PC-3 (cell line): ENCODE measurements at regions not wholly inside any gene's neighbourhood (a gene's known extent, or its start where the extent isn't known, plus 50 kb on each side); places are given as distances from the start of the nearest gene placed in this dataset.

Experiments used
- ATAC-seq: fragments of 200-7000 bp; cut with Tn5 transposase; 2 replicates; pipeline ENCODE4 v1.9.1; 2020; ENCODE audit warnings: mild to moderate bottlenecking, moderate library complexity
- BruUV-seq: library from RNA; stranded (reverse); fragments of 400-500 nt; replicated peaks from 2 replicates; lab custom pipeline; 2021; lab: Mats Ljungman, UMichigan
- CTCF ChIA-PET: fragments of 300-600 bp; sonication (Branson Sonifier 250); formaldehyde crosslinking; loops from one replicate; lab custom pipeline; 2022; ENCODE audit warnings: antibody characterized with exemption; lab: Charles Lee
- POLR2A ChIA-PET: fragments of 300-600 bp; sonication (Branson Sonifier 250); formaldehyde crosslinking; loops from one replicate; lab custom pipeline; 2022; ENCODE audit warnings: antibody characterized with exemption; ENCODE audit not compliant: unreplicated experiment; lab: Charles Lee
- DNase-seq: peaks from one replicate; pipeline ENCODE4 v3.0.0-alpha.2; 2015
- H2AFZ ChIP-seq: fragments of 300-600 bp; sonication (generic); 2 replicates; pipeline ENCODE4 v1.6.0; 2016; ENCODE audit warnings: antibody characterized with exemption, low read length
- H3F3A ChIP-seq: fragments of 300-600 bp; sonication (generic); one replicate; pipeline ENCODE4 v1.6.0; 2017; ENCODE audit warnings: antibody characterized with exemption, low read length, control low read depth, mild to moderate bottlenecking; ENCODE audit not compliant: unreplicated experiment
- H3K27ac ChIP-seq: fragments of 300-600 bp; sonication (generic); 2 replicates; pipeline ENCODE4 v1.5.1; 2016; ENCODE audit warnings: mild to moderate bottlenecking, low read length
- H3K27me3 ChIP-seq: fragments of 300-600 bp; sonication (generic); 2 replicates; pipeline ENCODE4 v1.6.1; 2016; ENCODE audit warnings: low read length, mixed read lengths
- H3K36me3 ChIP-seq: fragments of 300-600 bp; sonication (generic); 2 replicates; pipeline ENCODE4 v1.6.1; 2016; ENCODE audit warnings: low read depth, mixed run types, low read length, mixed read lengths
- H3K4me1 ChIP-seq: fragments of 300-600 bp; sonication (generic); 2 replicates; pipeline ENCODE4 v1.5.1; 2016; ENCODE audit warnings: low read length; ENCODE audit not compliant: insufficient read depth
- H3K4me2 ChIP-seq: fragments of 300-600 bp; sonication (generic); 2 replicates; pipeline ENCODE4 v1.6.0; 2016; ENCODE audit warnings: low read length
- H3K4me3 ChIP-seq: fragments of 300-600 bp; sonication (generic); 2 replicates; pipeline ENCODE4 v1.5.1; 2016; ENCODE audit warnings: mild to moderate bottlenecking, low read length, mixed read lengths
- H3K79me2 ChIP-seq: fragments of 300-600 bp; sonication (generic); 2 replicates; pipeline ENCODE4 v1.6.1; 2017; ENCODE audit warnings: low read length, mixed read lengths
- H3K9ac ChIP-seq: fragments of 300-600 bp; sonication (generic); 2 replicates; pipeline ENCODE4 v1.6.0; 2016; ENCODE audit warnings: mild to moderate bottlenecking, low read length
- H3K9me2 ChIP-seq: fragments of 300-600 bp; sonication (generic); replicated peaks from 2 replicates; pipeline ENCODE4 v1.6.1; 2016; ENCODE audit warnings: mixed run types, low read length, mixed read lengths
- H3K9me3 ChIP-seq: fragments of 300-600 bp; sonication (generic); 2 replicates; pipeline ENCODE4 v1.6.1; 2016; ENCODE audit warnings: low read length, mixed read lengths
- H4K20me1 ChIP-seq: fragments of 300-600 bp; sonication (generic); 2 replicates; pipeline ENCODE4 v1.6.1; 2016; ENCODE audit warnings: low read length, mixed read lengths
- EZH2 ChIP-seq: fragments of 300-600 bp; sonication (generic); IDR thresholded peaks from one replicate; pipeline ENCODE4 v1.6.1; 2017; ENCODE audit warnings: antibody characterized with exemption, mild to moderate bottlenecking, low read length; ENCODE audit not compliant: unreplicated experiment
- EZH2phosphoT487 ChIP-seq: fragments of 300-600 bp; sonication (generic); IDR thresholded peaks from 2 replicates; pipeline ENCODE4 v1.6.1; 2018; ENCODE audit warnings: mild to moderate bottlenecking, antibody characterized with exemption, low read length, borderline replicate concordance
- intact Hi-C: fragments of 100-400 bp; cut with micrococcal nuclease; formaldehyde crosslinking; loops from 2 replicates; pipeline ENCODE4 v1.9.0; 2023
- TF ChIP-seq, protein P1 (sequence below): fragments of 300-600 bp; sonication (generic); conservative IDR thresholded peaks from 2 replicates; pipeline ENCODE4 v1.5.1; 2017; ENCODE audit warnings: antibody characterized with exemption, low read depth, mild to moderate bottlenecking, low read length

DNA sequence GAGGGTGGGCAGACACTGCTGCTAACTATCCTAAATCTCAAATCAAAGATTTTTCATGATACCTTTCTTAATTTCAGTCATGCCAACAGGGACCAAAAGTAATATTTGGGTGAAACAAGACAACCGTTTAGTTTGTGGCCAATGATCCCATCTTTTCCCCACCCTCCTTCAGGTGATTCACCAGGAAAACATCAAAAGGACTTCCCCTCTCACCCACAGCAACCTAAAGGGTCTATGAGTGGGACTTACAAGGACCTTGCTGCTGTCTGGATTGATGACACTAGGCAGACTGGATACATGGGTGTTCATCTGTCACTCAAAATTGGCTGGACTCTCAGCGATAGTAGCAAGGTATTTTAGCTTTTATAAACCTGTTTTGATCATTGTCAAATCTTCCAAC, 62.0 kb upstream of the ZC3H12C start:
- peak; percentile 37 for DNase-seq

DNA sequence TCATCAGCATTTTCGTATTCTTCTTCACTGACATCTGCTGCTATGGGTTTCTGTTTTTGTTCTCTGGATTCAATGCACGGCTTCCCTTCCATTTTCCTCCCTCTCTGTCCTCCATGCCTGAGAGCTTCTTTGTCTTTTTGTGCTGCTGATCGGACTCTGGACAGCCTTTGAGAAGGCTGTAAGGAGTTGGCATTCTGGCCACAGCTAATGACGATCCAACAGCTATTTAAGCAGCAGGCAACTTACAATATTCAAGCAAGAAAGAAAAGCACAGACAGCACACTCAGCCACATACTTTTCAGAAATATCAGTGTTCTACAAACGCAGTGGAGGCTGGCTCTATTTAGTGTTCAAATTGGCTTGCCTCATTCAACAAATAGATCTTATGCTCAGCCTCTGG, 60.9 kb upstream of the ZC3H12C start:
- POLR2A ChIA-PET, result interaction anchor here (0.5 kb wide), 1 partner anchor 1944 kb away, joined by 7 read pairs; no protein-coding TSS in a partner anchor
- no peak overlapping the region for H2AFZ ChIP-seq

More for the DNA sequence above, 62.0 kb upstream of the ZC3H12C start:
- Histone ChIP-seq H2AFZ (peak overlapping the region; percentile 24; the same call in 1 of the 2 replicates), H3K36me3 (no peaks in the 10 kb centered on the region), H3K27me3 (no peaks in the 10 kb centered on the region), H4K20me1 (no peaks in the 10 kb centered on the region), H3K4me2 (peak overlapping the region; percentile 17; the same call in 1 of the 2 replicates), H3K9ac (no peak overlapping the region), H3K79me2 (no peaks in the 10 kb centered on the region), H3K27ac (no peak overlapping the region), H3K9me2 (no peaks in the 10 kb centered on the region), H3K4me1 (peaks cover 8% of the 10 kb centered on the region), H3F3A (no peaks in the 10 kb centered on the region), H3K4me3 (no peak overlapping the region), H3K9me3 (no peaks in the 10 kb centered on the region)
- intact Hi-C loops, result no loop called here
- CTCF ChIA-PET, result no interaction called here
- no peak for ATAC-seq
- no peak for TF ChIP-seq EZH2phosphoT487
- TF ChIP-seq EZH2, result no peak
- TF ChIP-seq, protein P1, sequence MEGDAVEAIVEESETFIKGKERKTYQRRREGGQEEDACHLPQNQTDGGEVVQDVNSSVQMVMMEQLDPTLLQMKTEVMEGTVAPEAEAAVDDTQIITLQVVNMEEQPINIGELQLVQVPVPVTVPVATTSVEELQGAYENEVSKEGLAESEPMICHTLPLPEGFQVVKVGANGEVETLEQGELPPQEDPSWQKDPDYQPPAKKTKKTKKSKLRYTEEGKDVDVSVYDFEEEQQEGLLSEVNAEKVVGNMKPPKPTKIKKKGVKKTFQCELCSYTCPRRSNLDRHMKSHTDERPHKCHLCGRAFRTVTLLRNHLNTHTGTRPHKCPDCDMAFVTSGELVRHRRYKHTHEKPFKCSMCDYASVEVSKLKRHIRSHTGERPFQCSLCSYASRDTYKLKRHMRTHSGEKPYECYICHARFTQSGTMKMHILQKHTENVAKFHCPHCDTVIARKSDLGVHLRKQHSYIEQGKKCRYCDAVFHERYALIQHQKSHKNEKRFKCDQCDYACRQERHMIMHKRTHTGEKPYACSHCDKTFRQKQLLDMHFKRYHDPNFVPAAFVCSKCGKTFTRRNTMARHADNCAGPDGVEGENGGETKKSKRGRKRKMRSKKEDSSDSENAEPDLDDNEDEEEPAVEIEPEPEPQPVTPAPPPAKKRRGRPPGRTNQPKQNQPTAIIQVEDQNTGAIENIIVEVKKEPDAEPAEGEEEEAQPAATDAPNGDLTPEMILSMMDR, result no peak
- no TSS peak for BruUV-seq
- POLR2A ChIA-PET, result no interaction called here

More for the DNA sequence above, 60.9 kb upstream of the ZC3H12C start:
- no peak overlapping the region for H3K27ac ChIP-seq
- peaks cover 8% of the 10 kb centered on the region for H3K4me1 ChIP-seq
- no peaks in the 10 kb centered on the region for H3K79me2 ChIP-seq
- H3K9ac ChIP-seq, result no peak overlapping the region
- CTCF ChIA-PET, result no interaction called here
- H3K36me3 ChIP-seq, result no peaks in the 10 kb centered on the region
- BruUV-seq, result no TSS peak
- H4K20me1 ChIP-seq, result no peaks in the 10 kb centered on the region
- ATAC-seq, result no peak
- no peaks in the 10 kb centered on the region for H3F3A ChIP-seq
- no peak overlapping the region for H3K4me2 ChIP-seq
- no peaks in the 10 kb centered on the region for H3K9me2 ChIP-seq
- TF ChIP-seq, protein P1, result no peak
- no peak for TF ChIP-seq EZH2phosphoT487
- TF ChIP-seq EZH2, result no peak
- intact Hi-C loops, result no loop called here
- no peaks in the 10 kb centered on the region for H3K9me3 ChIP-seq
- no peak for DNase-seq
- no peak overlapping the region for H3K4me3 ChIP-seq
- no peaks in the 10 kb centered on the region for H3K27me3 ChIP-seq
